ENCODE measurements at regions not wholly inside any gene's neighbourhood (a gene's known extent, or its start where the extent isn't known, plus 50 kb on each side); places are given as distances from the start of the nearest gene placed in this dataset.

GRCh38 chr1:34538481-34538880 lies 216.4 kb upstream of the GJB5 start:
- TF ChIP-seq POLR2A (IDR thresholded peaks at IDR 0.05; ENCODE audit: low read depth, low read length) (no peak), POLR2AphosphoS5 (IDR thresholded peaks at IDR 0.05; ENCODE audit: low read depth, low read length) (no peak), TAF1 (IDR thresholded peaks at IDR 0.05; ENCODE audit: low read depth, low read length) (no peak), SPI1 (IDR thresholded peaks at IDR 0.05; ENCODE audit: low read depth, low read length) (no peak), POU2F2 (IDR thresholded peaks at IDR 0.05; ENCODE audit: low read depth, low read length) (no peak)

Measured in GM12891 (cell line).